ENCODE measurements at regions not wholly inside any gene's neighbourhood (a gene's known extent, or its start where the extent isn't known, plus 50 kb on each side); places are given as distances from the start of the nearest gene placed in this dataset.

GRCh38 chr14:104281768-104282301 lies 143.4 kb downstream of the KIF26A start:
- Mint-ChIP-seq H3K27me3 (ENCODE audit: low read depth in 3 of 3) (peaks cover 0 to 4% (median 1%) of the 10 kb centered on the region in 3 donors), H3K36me3 (no peaks in the 10 kb centered on the region), H3K4me3 (no peak overlapping the region), H3K9me3 (no peaks in the 10 kb centered on the region), H3K27ac (no peak overlapping the region), H3K4me1 (no peaks in the 10 kb centered on the region)
- WGBS (ENCODE audit: insufficient coverage), result 76% methylated on average over 11 of the region's 11 CpGs
- no peak for TF ChIP-seq CTCF (IDR thresholded peaks at IDR 0.05)
- no peak overlapping the region for H3K27ac ChIP-seq (ENCODE audit: low read depth in 1 of 2, low read length in 2 of 2)
- H3K27me3 ChIP-seq (ENCODE audit: control insufficient read depth in 2 of 2, insufficient read depth in 2 of 2, low read length in 2 of 2), result no peaks in the 10 kb centered on the region
- no peak overlapping the region for H3K4me3 ChIP-seq (replicated peaks in 1 of 3; ENCODE audit: low read depth in 2 of 3, low read length in 3 of 3)
- intact Hi-C loops (cut with micrococcal nuclease), result no loop called here
- H3K4me2 ChIP-seq (replicated peaks; ENCODE audit: extremely low read depth, low read length, poor library complexity, severe bottlenecking), result no peak overlapping the region
- H2AFZ ChIP-seq (ENCODE audit: insufficient read depth, low read depth, low read length, poor library complexity, severe bottlenecking), result no peak overlapping the region
- H3K9me3 ChIP-seq (replicated peaks in 1 of 2; ENCODE audit: control insufficient read depth in 1 of 2, insufficient read depth in 1 of 2, low read length in 2 of 2), result no peaks in the 10 kb centered on the region
- H3K4me1 ChIP-seq (ENCODE audit: control insufficient read depth in 1 of 2, insufficient read depth in 2 of 2, low read length in 2 of 2), result no peaks in the 10 kb centered on the region
- no peaks in the 10 kb centered on the region for H3K79me2 ChIP-seq (ENCODE audit: insufficient read depth, low read length)
- H4K20me1 ChIP-seq (ENCODE audit: insufficient read depth, low read length), result no peaks in the 10 kb centered on the region
- H3K36me3 ChIP-seq (replicated peaks in 1 of 2; ENCODE audit: control insufficient read depth in 1 of 2, insufficient read depth in 2 of 2, low read length in 2 of 2), result no peaks in the 10 kb centered on the region
- H3K9ac ChIP-seq (ENCODE audit: insufficient read depth, low read length, poor library complexity, severe bottlenecking), result no peak overlapping the region
- DNase-seq, result no peak

GRCh38 chr14:104282332-104283196 lies 144.2 kb downstream of the KIF26A start:
- no peak overlapping the region for H2AFZ ChIP-seq (ENCODE audit: insufficient read depth, low read depth, low read length, poor library complexity, severe bottlenecking)
- no peaks in the 10 kb centered on the region for H3K36me3 ChIP-seq (replicated peaks in 1 of 2; ENCODE audit: control insufficient read depth in 1 of 2, insufficient read depth in 2 of 2, low read length in 2 of 2)
- Mint-ChIP-seq H3K36me3 (no peaks in the 10 kb centered on the region), H3K4me3 (no peak overlapping the region), H3K4me1 (no peaks in the 10 kb centered on the region), H3K27ac (no peak overlapping the region), H3K27me3 (ENCODE audit: low read depth in 3 of 3) (peaks cover 0 to 4% (median 1%) of the 10 kb centered on the region in 3 donors), H3K9me3 (no peaks in the 10 kb centered on the region)
- H3K79me2 ChIP-seq (ENCODE audit: insufficient read depth, low read length), result no peaks in the 10 kb centered on the region
- no peaks in the 10 kb centered on the region for H3K4me1 ChIP-seq (ENCODE audit: control insufficient read depth in 1 of 2, insufficient read depth in 2 of 2, low read length in 2 of 2)
- H4K20me1 ChIP-seq (ENCODE audit: insufficient read depth, low read length), result no peaks in the 10 kb centered on the region
- no peaks in the 10 kb centered on the region for H3K27me3 ChIP-seq (ENCODE audit: control insufficient read depth in 2 of 2, insufficient read depth in 2 of 2, low read length in 2 of 2)
- no peak overlapping the region for H3K4me2 ChIP-seq (replicated peaks; ENCODE audit: extremely low read depth, low read length, poor library complexity, severe bottlenecking)
- intact Hi-C loops (cut with micrococcal nuclease), result no loop called here
- no peaks in the 10 kb centered on the region for H3K9me3 ChIP-seq (replicated peaks in 1 of 2; ENCODE audit: control insufficient read depth in 1 of 2, insufficient read depth in 1 of 2, low read length in 2 of 2)
- H3K4me3 ChIP-seq (replicated peaks in 1 of 3; ENCODE audit: low read depth in 2 of 3, low read length in 3 of 3), result no peak overlapping the region
- H3K9ac ChIP-seq (ENCODE audit: insufficient read depth, low read length, poor library complexity, severe bottlenecking), result no peak overlapping the region
- no peak overlapping the region for H3K27ac ChIP-seq (ENCODE audit: low read depth in 1 of 2, low read length in 2 of 2)
- DNase-seq, result no peak
- WGBS (ENCODE audit: insufficient coverage), result 87% methylated on average over 22 of the region's 26 CpGs
- TF ChIP-seq CTCF (IDR thresholded peaks at IDR 0.05), result no peak

Data from CD14-positive monocyte (primary cell).